CD14-positive monocyte (primary cell): ENCODE measurements at regions not wholly inside any gene's neighbourhood (a gene's known extent, or its start where the extent isn't known, plus 50 kb on each side); places are given as distances from the start of the nearest gene placed in this dataset.

ENCODE experiments used
- DNase-seq, 3 donors: peaks; one replicate each; pipeline ENCODE4 v3.0.0-alpha.2; 2011 to 2022
- H2AFZ ChIP-seq: 2 replicates; pipeline ENCODE4 v1.6.0; 2012; ENCODE audit warnings: mild to moderate bottlenecking, low read depth, low read length, inconsistent platforms; ENCODE audit not compliant: insufficient read depth, poor library complexity, severe bottlenecking
- H3K27ac ChIP-seq, 2 donors: 1 replicate in 1 of 2; 2 replicates in 1 of 2; pipeline ENCODE4 v1.5.1; 2012 to 2013; ENCODE audit warnings: low read length in 2 of 2, control low read depth in 1 of 2, inconsistent platforms in 1 of 2, low read depth in 1 of 2, mild to moderate bottlenecking in 1 of 2
- H3K27me3 ChIP-seq, 2 donors: one replicate each; pipeline versions ENCODE4 v1.6.0 to v1.6.1; 2011 to 2013; ENCODE audit warnings: low read length in 2 of 2; ENCODE audit not compliant: control insufficient read depth in 2 of 2, insufficient read depth in 2 of 2
- H3K36me3 ChIP-seq, 2 donors: replicated peaks in 1 of 2; 1 replicate in 1 of 2; 2 replicates in 1 of 2; pipeline versions ENCODE4 v1.5.1 to v1.6.1; 2012 to 2013; ENCODE audit warnings: low read length in 2 of 2, control low read depth in 1 of 2, inconsistent platforms in 1 of 2, mild to moderate bottlenecking in 1 of 2; ENCODE audit not compliant: insufficient read depth in 2 of 2, control insufficient read depth in 1 of 2
- H3K4me1 ChIP-seq, 2 donors: 1 replicate in 1 of 2; 2 replicates in 1 of 2; pipeline versions ENCODE4 v1.5.1 to v1.6.1; 2012 to 2013; ENCODE audit warnings: low read length in 2 of 2, control low read depth in 1 of 2, inconsistent platforms in 1 of 2, mild to moderate bottlenecking in 1 of 2, moderate library complexity in 1 of 2; ENCODE audit not compliant: insufficient read depth in 2 of 2, control insufficient read depth in 1 of 2
- H3K4me2 ChIP-seq: replicated peaks from 2 replicates; pipeline ENCODE3; 2012; ENCODE audit warnings: low read length, moderate library complexity, mild to moderate bottlenecking; ENCODE audit not compliant: poor library complexity, severe bottlenecking; ENCODE audit errors: extremely low read depth
- H3K4me3 ChIP-seq, 3 experiments: fragments of 200-600 bp in 1 of 3; sonication (generic) in 1 of 3; replicated peaks in 1 of 3; 1 replicate in 2 of 3; 2 replicates in 1 of 3; pipeline ENCODE4 v1.5.1; 2011 to 2013; ENCODE audit warnings: low read length in 3 of 3, mild to moderate bottlenecking in 3 of 3, control low read depth in 2 of 3, low read depth in 2 of 3, inconsistent platforms in 1 of 3, moderate library complexity in 1 of 3
- H3K79me2 ChIP-seq: 2 replicates; pipeline ENCODE4 v1.6.0; 2012; ENCODE audit warnings: mild to moderate bottlenecking, control low read depth, inconsistent platforms, low read length, moderate library complexity; ENCODE audit not compliant: insufficient read depth
- H3K9ac ChIP-seq: 2 replicates; pipeline ENCODE4 v1.6.0; 2017; ENCODE audit warnings: low read length, mild to moderate bottlenecking; ENCODE audit not compliant: insufficient read depth, poor library complexity, severe bottlenecking
- H3K9me3 ChIP-seq, 2 donors: replicated peaks in 1 of 2; 1 replicate in 1 of 2; 2 replicates in 1 of 2; pipeline versions ENCODE4 v1.5.1 to v1.6.1; 2012 to 2013; ENCODE audit warnings: low read length in 2 of 2, control low read depth in 1 of 2; ENCODE audit not compliant: control insufficient read depth in 1 of 2, insufficient read depth in 1 of 2
- H4K20me1 ChIP-seq: 2 replicates; pipeline ENCODE4 v1.6.0; 2012; ENCODE audit warnings: mild to moderate bottlenecking, low read length, control low read depth, moderate library complexity; ENCODE audit not compliant: insufficient read depth
- H3K27ac Mint-ChIP-seq, 7 donors: one replicate each; pipeline ENCODE4 v1.8.0; 2020; ENCODE audit warnings: mild to moderate bottlenecking in 7 of 7, mixed read lengths in 7 of 7, moderate library complexity in 6 of 7, inconsistent platforms in 2 of 7
- H3K27me3 Mint-ChIP-seq, 3 donors: one replicate each; pipeline ENCODE4 v1.8.0; 2021 to 2022; ENCODE audit warnings: low read depth in 3 of 3, mild to moderate bottlenecking in 3 of 3, mixed read lengths in 3 of 3, moderate library complexity in 3 of 3, inconsistent platforms in 1 of 3
- H3K36me3 Mint-ChIP-seq, 2 donors: one replicate each; pipeline ENCODE4 v1.8.0; 2020; ENCODE audit warnings: mixed read lengths in 2 of 2, inconsistent platforms in 1 of 2, mild to moderate bottlenecking in 1 of 2
- H3K4me1 Mint-ChIP-seq: one replicate; pipeline ENCODE4 v1.8.0; 2020; ENCODE audit warnings: mild to moderate bottlenecking, mixed read lengths
- H3K4me3 Mint-ChIP-seq, 2 donors: one replicate each; pipeline ENCODE4 v1.8.0; 2020; ENCODE audit warnings: mild to moderate bottlenecking in 2 of 2, mixed read lengths in 2 of 2, moderate library complexity in 1 of 2
- H3K9me3 Mint-ChIP-seq, 7 donors: one replicate each; pipeline ENCODE4 v1.8.0; 2020 to 2022; ENCODE audit warnings: mixed read lengths in 7 of 7, mild to moderate bottlenecking in 6 of 7, moderate library complexity in 6 of 7, inconsistent platforms in 2 of 7
- WGBS: methylation state at CpG from one replicate; pipeline ENCODE4 v1.1.5; 2013; ENCODE audit warnings: missing lambda C conversion rate; ENCODE audit not compliant: insufficient coverage; 5-methylcytosine and 5-hydroxymethylcytosine counted together
- intact Hi-C, 2 donors: fragments of 100-400 bp; cut with micrococcal nuclease; formaldehyde crosslinking; loops; one replicate each; pipeline versions ENCODE4 v1.15.0 to v1.15.1; 2023
- TF ChIP-seq, protein P1 (sequence below): fragments of 200-600 bp; IDR thresholded peaks from one replicate; pipeline ENCODE4 v1.8.0; 2022; ENCODE audit warnings: antibody characterized with exemption, mild to moderate bottlenecking

DNA sequence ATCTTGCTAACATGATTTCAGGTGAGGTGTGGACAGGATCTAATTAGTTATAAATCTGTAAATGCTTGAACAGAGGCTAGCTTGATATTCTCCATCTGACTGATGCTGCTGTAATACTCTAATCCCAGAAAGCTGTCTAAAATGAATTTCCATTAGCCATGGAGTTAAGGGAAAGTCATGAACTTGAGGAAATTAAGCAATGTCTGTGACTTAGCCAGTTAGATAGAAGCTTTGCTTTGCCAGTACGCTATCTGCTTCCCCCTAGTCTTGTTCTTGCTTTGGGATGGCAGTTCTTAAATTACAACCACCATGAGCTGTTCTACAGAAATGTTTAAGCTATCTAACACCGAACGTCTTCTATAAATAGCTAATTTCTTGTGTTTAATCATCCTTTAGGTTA is 195.7 kb downstream of the PRL start:
- Histone ChIP-seq H3K4me3 (no peak overlapping the region), H3K79me2 (no peaks in the 10 kb centered on the region), H4K20me1 (no peaks in the 10 kb centered on the region), H3K36me3 (no peaks in the 10 kb centered on the region), H3K4me2 (no peak overlapping the region), H2AFZ (no peak overlapping the region), H3K4me1 (peaks cover 2 to 5% of the 10 kb centered on the region in 2 donors), H3K9ac (no peak overlapping the region), H3K27me3 (no peaks in the 10 kb centered on the region), H3K27ac (no peak overlapping the region), H3K9me3 (no peaks in the 10 kb centered on the region)
- Mint-ChIP-seq H3K27ac (no peak overlapping the region), H3K27me3 (no peaks in the 10 kb centered on the region), H3K4me1 (peaks cover 2% of the 10 kb centered on the region), H3K9me3 (peaks cover 0 to 11% (median 3%) of the 10 kb centered on the region in 7 donors), H3K36me3 (no peaks in the 10 kb centered on the region), H3K4me3 (no peak overlapping the region)
- no peak for DNase-seq
- no CpG with 5 or more reads among the region's 3 CpGs for WGBS
- TF ChIP-seq, protein P1, sequence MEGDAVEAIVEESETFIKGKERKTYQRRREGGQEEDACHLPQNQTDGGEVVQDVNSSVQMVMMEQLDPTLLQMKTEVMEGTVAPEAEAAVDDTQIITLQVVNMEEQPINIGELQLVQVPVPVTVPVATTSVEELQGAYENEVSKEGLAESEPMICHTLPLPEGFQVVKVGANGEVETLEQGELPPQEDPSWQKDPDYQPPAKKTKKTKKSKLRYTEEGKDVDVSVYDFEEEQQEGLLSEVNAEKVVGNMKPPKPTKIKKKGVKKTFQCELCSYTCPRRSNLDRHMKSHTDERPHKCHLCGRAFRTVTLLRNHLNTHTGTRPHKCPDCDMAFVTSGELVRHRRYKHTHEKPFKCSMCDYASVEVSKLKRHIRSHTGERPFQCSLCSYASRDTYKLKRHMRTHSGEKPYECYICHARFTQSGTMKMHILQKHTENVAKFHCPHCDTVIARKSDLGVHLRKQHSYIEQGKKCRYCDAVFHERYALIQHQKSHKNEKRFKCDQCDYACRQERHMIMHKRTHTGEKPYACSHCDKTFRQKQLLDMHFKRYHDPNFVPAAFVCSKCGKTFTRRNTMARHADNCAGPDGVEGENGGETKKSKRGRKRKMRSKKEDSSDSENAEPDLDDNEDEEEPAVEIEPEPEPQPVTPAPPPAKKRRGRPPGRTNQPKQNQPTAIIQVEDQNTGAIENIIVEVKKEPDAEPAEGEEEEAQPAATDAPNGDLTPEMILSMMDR = no peak
- intact Hi-C loops = no loop called here

DNA sequence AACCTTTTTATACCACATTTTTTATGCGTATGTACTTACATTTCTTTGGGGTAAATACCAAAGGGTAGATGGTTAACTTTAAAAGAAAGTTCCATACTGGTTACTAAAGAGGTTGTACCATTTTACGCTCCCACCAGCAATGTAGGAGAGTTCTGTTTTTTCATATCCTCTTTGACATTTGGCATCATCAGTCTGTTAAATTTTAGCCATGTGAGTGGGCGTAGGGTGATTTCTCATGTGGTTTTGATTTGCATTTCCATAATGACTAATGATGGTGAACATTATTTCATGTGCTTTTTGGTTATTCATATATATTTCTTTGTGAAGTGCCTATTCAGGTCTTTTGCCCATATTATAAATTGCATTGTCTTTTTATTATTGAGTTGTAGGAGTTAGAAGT is 194.2 kb downstream of the PRL start:
- WGBS = no CpG with 5 or more reads among the region's 3 CpGs
- Histone ChIP-seq H3K27me3 (no peaks in the 10 kb centered on the region), H2AFZ (no peak overlapping the region), H3K4me2 (no peak overlapping the region), H3K79me2 (no peaks in the 10 kb centered on the region), H3K9me3 (no peaks in the 10 kb centered on the region), H3K36me3 (no peaks in the 10 kb centered on the region), H3K9ac (no peak overlapping the region), H3K4me1 (peaks cover 0 to 2% of the 10 kb centered on the region in 2 donors), H3K27ac (no peak overlapping the region), H3K4me3 (no peak overlapping the region), H4K20me1 (no peaks in the 10 kb centered on the region)
- Mint-ChIP-seq H3K36me3 (no peaks in the 10 kb centered on the region), H3K27me3 (no peaks in the 10 kb centered on the region), H3K9me3 (peaks cover 0 to 11% (median 3%) of the 10 kb centered on the region in 7 donors), H3K27ac (no peak overlapping the region), H3K4me1 (peaks cover 2% of the 10 kb centered on the region), H3K4me3 (no peak overlapping the region)
- DNase-seq = no peak
- TF ChIP-seq, protein P1 = no peak
- intact Hi-C loops = no loop called here
